NCI-H2171 (cell line): ENCODE measurements at regions not wholly inside any gene's neighbourhood (a gene's known extent, or its start where the extent isn't known, plus 50 kb on each side); places are given as distances from the start of the nearest gene placed in this dataset.
"Not testable (repeated sequence)": the region's sequence is repeated elsewhere in the genome, so short reads cannot be mapped to it uniquely, and the experiment has no call there.

ENCODE experiments used
- DNase-seq: peaks from one replicate; lab custom pipeline; 2025; lab: John Stamatoyannopoulos, UW

GRCh38 chr4:131750469-131750868, 1398.6 kb upstream of the PCDH10 start:
- DNase-seq = not testable (repeated sequence)

DNA sequence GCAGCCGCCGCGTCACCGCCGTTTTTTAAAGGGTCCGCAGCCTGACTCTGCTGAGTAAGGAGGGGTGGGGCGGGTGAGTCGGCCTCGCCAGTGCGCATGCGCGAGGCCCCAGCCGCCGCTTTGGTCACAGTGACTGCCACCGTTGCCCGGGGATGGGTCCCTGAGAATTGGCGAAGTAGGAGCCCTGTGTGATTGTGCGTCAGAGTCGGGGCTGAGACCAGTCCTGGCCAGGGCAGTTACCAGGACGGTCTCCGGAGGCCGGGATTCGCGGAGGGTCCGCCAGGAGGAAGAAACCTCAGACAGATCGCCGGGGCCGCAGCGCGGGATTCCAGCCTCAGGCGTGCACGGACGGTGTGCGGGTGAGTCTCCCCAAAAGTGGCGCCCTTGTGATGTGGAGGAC, 1386.9 kb upstream of the PCDH10 start:
- DNase-seq = not testable (repeated sequence)

DNA sequence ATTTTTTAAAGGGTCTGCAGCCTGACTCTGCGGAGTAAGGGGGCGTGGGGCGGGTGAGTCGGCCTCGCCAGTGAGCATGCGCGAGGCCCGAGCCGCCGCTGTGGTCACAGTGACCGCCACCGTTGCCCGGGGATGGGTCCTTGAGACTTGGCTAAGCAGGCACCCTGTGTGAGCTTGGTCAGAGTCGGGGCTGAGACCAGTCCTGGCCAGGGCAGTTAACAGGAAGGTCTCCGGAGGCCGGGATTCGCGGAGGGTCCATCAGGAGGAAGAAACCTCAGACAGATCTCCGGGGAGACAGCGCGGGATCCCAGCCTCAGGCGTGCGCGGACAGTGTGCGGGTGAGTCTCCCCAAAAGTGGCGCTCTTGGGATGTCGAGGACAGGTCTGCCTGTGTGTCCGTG, 1384.4 kb upstream of the PCDH10 start:
- DNase-seq = no peak

- not testable (repeated sequence) for DNase-seq
These were observed 1374.7 kb upstream of the PCDH10 start for GRCh38 chr4:131774382-131774781.

DNA sequence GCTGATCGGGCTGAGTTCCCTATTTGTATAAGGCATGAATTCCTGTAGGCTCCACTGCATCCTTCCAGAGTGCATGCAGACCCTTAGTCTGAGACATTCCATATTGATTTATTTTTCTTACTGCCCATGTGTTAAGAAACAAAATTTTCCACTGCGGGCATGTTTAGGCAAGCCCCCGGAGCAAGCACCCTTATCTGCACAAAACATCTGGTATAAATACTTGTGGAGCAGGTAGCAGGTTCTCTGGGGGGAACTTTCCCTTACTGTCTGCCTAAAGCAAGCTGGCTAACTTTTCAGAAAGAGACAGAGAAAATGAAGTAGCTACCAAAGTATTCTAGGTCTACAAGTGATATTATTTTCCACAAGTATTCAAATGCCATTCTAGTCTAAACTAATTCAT, 1338.5 kb upstream of the PCDH10 start:
- DNase-seq = not testable (repeated sequence)
